ENCODE measurements at regions not wholly inside any gene's neighbourhood (a gene's known extent, or its start where the extent isn't known, plus 50 kb on each side); places are given as distances from the start of the nearest gene placed in this dataset.

DNA sequence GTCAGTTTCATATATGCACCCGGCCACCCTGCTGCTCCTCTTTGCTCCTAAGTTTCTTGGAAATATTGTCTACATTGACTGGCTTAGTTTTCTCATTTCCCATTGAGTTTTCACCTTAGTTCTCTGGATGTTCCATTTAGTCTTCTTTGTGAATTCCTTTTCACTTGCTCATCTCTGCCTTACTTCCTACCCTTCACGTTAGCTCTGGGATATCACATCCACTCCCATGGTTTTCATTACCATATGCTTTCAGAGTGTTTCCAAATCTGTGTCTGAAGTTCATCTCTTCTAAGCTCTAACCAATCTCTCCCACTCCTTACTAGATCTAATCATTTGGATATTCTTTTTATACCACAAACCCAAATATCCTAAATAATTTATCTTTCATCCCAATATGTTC is 226.4 kb downstream of the FAM76B start:
- H3K4me3 ChIP-seq (ENCODE audit: low read length): no peak overlapping the region
- no peaks in the 10 kb centered on the region for H3K27me3 ChIP-seq (ENCODE audit: control insufficient read depth, insufficient read depth)
- no peak overlapping the region for H3K27ac ChIP-seq (ENCODE audit: low read length)
- no peaks in the 10 kb centered on the region for H3K9me3 ChIP-seq (ENCODE audit: control insufficient read depth, low read length)
- no peaks in the 10 kb centered on the region for H3K4me1 ChIP-seq (ENCODE audit: control insufficient read depth, insufficient read depth, low read length)
- DNase-seq (no peak), ATAC-seq (no peak)
- intact Hi-C loops (cut with DNase I): no loop called here
- WGBS: 78% methylated on average over 2 of the region's 2 CpGs

DNA sequence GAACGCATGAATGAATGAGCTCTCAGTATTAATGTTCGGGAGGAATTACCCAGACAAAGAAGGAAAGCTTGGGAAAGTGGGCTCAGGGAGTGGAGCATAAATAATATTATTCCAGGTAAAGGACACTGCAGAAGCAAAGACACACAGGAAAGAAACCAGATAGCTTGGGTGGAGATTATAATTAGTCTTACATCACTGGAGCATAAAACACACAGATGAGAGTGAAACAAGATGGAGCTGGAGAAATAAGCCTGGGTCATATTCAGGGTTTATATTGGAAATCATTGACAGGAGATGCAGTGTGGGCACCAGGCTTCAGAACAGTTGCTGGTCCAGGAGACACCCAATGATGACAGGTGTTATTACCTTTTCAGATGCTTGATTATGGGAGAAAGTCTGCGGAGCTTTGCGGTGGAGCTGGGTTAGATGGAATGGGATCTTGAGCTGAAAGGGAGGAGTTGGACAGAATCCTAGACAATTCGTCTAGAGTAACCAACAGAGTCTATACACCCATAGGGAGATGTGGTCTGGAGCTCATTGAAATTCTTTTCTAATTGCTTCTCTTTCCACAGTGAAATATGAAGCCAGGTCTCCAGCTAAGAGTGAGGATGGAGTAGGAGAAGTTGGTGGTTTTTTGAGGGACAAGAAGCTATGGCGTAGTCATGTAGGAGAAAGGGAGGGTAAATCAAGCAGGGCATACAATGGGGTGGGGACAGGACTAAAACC is 227.2 kb downstream of the FAM76B start:
- Histone ChIP-seq H3K27me3 (ENCODE audit: control insufficient read depth, insufficient read depth) (no peaks in the 10 kb centered on the region), H3K9me3 (ENCODE audit: control insufficient read depth, low read length) (no peaks in the 10 kb centered on the region), H3K4me1 (ENCODE audit: control insufficient read depth, insufficient read depth, low read length) (no peaks in the 10 kb centered on the region), H3K4me3 (ENCODE audit: low read length) (no peak overlapping the region), H3K27ac (ENCODE audit: low read length) (no peak overlapping the region)
- intact Hi-C loops (cut with DNase I): no loop called here
- 90% methylated on average over 6 of the region's 6 CpGs for WGBS
- ATAC-seq: no peak
- DNase-seq: no peak

DNA sequence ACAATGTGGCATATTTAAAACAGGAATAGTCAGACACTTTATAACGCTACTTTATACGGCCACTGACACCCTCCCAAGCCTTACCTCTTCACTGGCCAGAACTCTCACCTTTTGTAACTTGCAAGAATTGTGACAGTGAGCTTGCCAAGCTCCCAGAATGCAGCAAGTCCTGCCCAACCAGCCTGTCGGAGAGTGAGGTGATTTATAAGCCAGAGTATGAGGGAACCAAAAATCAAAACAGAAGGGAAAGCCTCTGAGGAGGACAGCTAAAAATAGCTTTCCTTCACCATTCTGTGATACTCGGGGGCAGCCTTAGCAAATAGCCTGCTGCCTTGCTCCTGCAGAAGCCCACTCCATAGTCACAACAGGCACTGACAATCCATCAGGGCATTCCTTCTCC is 229.7 kb downstream of the FAM76B start:
- Histone ChIP-seq H3K27me3 (ENCODE audit: control insufficient read depth, insufficient read depth) (no peaks in the 10 kb centered on the region), H3K4me3 (ENCODE audit: low read length) (no peak overlapping the region), H3K9me3 (ENCODE audit: control insufficient read depth, low read length) (no peaks in the 10 kb centered on the region), H3K4me1 (ENCODE audit: control insufficient read depth, insufficient read depth, low read length) (no peaks in the 10 kb centered on the region), H3K27ac (ENCODE audit: low read length) (no peak overlapping the region)
- WGBS: 42% methylated on average over 4 of the region's 4 CpGs
- ATAC-seq (peak in 1 of 2 donors; percentile 26), DNase-seq (no peak)
- intact Hi-C loops (cut with DNase I): no loop called here

DNA sequence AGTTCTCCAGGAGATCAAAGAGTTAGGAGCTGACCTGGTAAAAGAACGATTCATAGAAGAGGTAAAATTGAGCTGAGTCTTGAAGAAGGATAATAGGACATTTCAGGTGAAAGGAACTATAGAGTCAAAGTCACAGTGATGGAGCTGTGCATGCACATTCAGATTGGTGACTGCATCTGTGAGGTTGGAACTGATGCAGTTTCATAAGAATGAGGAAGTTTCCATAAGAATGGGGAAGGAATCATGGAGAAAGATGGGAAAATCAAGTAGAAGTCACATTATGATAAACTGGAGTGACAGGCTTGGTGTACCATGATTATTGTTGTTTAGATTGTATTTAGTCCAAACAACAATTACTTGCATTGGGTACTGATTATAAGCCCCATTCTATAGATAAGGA is 232.2 kb downstream of the FAM76B start:
- no peak overlapping the region for H3K4me3 ChIP-seq (ENCODE audit: low read length)
- DNase-seq (no peak), ATAC-seq (no peak)
- H3K27me3 ChIP-seq (ENCODE audit: control insufficient read depth, insufficient read depth): no peaks in the 10 kb centered on the region
- no peaks in the 10 kb centered on the region for H3K9me3 ChIP-seq (ENCODE audit: control insufficient read depth, low read length)
- no peaks in the 10 kb centered on the region for H3K4me1 ChIP-seq (ENCODE audit: control insufficient read depth, insufficient read depth, low read length)
- intact Hi-C loops (cut with DNase I): no loop called here
- 63% methylated on average over 1 of the region's 1 CpG for WGBS
- no peak overlapping the region for H3K27ac ChIP-seq (ENCODE audit: low read length)

DNA sequence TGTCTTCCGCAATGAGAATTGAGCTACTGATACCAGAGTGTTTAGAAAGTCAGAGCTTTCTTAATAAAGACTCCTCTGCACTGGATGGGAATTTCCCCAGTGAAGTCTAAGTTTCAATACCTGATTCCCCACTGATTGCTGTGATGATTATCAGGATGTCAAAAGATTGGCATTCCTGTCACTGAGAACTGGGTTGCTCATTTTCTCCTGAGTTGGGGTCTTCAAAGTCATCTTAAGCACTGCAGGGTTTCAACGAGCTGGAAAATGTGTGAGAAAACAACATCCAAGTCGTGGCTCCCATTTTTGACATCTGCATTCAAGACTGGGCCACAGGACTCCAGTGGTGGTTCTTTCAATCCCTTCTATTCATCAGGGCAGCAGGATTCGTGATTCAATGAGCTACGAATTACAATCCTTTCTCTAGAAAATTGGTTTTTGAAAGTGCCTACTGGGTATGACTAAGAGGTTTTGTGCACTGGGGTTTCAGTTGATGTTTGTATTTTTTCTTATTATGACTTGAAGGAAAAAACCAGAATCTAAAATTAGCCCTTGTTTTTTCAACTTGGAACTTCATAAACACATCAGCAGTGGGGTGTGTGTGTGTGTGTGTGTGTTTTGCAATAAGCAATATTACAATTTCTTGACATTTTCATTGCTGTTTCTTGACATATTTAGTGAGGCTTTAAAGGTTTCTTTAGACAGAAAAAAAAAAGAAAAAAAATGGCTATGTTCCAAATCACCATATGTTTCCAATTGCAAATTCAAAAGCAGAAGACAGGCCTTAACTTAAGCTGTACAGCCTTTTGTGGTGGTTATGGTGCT is 233.0 kb downstream of the FAM76B start:
- WGBS: 59% methylated on average over 5 of the region's 5 CpGs
- Histone ChIP-seq H3K27ac (ENCODE audit: low read length) (no peak overlapping the region), H3K9me3 (ENCODE audit: control insufficient read depth, low read length) (no peaks in the 10 kb centered on the region), H3K27me3 (ENCODE audit: control insufficient read depth, insufficient read depth) (no peaks in the 10 kb centered on the region), H3K4me3 (ENCODE audit: low read length) (no peak overlapping the region), H3K4me1 (ENCODE audit: control insufficient read depth, insufficient read depth, low read length) (no peaks in the 10 kb centered on the region)
- no peak for DNase-seq
- intact Hi-C loops (cut with DNase I): no loop called here
- ATAC-seq: no peak

DNA sequence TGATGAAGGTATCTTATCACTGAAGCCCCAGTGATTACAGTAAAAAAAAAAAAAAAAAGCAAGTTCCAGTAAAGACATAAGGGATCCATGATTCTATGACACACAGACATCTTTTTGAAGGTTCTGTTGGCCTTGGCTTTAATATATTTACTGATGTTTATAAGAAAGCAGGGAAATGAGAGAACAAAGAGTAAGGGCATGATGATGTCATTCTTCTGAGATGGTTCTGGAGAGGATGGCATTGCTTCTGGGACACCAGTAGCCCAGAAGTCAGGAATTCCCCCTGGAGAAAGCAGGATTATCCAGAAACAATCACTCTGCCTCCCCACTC is 233.6 kb downstream of the FAM76B start:
- no peaks in the 10 kb centered on the region for H3K4me1 ChIP-seq (ENCODE audit: control insufficient read depth, insufficient read depth, low read length)
- ATAC-seq: no peak
- no peak overlapping the region for H3K27ac ChIP-seq (ENCODE audit: low read length)
- no peaks in the 10 kb centered on the region for H3K9me3 ChIP-seq (ENCODE audit: control insufficient read depth, low read length)
- no peaks in the 10 kb centered on the region for H3K27me3 ChIP-seq (ENCODE audit: control insufficient read depth, insufficient read depth)
- intact Hi-C loops (cut with DNase I): no loop called here
- no peak overlapping the region for H3K4me3 ChIP-seq (ENCODE audit: low read length)
- no peak for DNase-seq

DNA sequence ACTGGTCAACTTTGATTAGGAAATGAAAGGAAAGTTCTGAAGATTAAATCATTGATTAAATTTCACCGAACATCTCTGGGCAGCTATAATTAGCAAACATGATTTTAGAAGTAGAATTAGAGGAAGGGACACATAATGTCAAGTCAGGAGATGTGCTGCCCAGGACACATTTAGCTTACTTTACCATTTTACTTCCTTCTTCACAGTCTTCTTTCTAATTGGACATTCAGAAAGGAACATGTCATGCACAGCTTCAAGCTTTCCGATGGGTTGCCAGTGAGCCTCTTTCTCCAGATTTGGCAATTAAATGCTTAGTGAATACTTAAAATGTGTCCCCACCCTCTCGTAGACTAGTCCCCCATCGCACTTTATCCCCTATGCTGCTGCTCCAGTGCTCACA is 234.7 kb downstream of the FAM76B start:
- Histone ChIP-seq H3K4me3 (ENCODE audit: low read length) (no peak overlapping the region), H3K27ac (ENCODE audit: low read length) (no peak overlapping the region), H3K27me3 (ENCODE audit: control insufficient read depth, insufficient read depth) (no peaks in the 10 kb centered on the region), H3K9me3 (ENCODE audit: control insufficient read depth, low read length) (no peaks in the 10 kb centered on the region), H3K4me1 (ENCODE audit: control insufficient read depth, insufficient read depth, low read length) (no peaks in the 10 kb centered on the region)
- intact Hi-C loops (cut with DNase I): no loop called here
- WGBS: 77% methylated on average over 4 of the region's 4 CpGs
- ATAC-seq: no peak
- no peak for DNase-seq

DNA sequence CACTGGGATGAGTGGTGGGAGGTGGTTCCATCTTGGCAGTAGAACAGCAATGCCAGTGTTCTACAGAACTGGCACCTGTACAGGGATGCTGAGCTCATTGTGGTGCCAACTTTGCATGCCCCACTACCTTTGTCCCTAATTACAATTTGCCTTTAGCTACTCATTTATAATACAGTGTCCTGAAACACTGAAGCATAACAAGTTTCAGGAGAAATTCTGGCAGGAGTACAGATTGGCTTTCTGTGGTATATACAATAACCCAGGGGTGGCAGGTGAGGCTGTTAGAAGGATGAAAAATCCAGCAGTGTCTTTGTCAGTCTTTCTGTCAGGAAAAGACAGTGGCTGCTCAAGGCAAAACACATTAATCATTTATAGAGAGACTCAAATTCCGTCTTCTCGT is 240.3 kb downstream of the FAM76B start:
- DNase-seq (no peak), ATAC-seq (no peak)
- intact Hi-C loops (cut with DNase I): no loop called here
- no peaks in the 10 kb centered on the region for H3K27me3 ChIP-seq (ENCODE audit: control insufficient read depth, insufficient read depth)
- H3K4me3 ChIP-seq (ENCODE audit: low read length): no peak overlapping the region
- no peaks in the 10 kb centered on the region for H3K9me3 ChIP-seq (ENCODE audit: control insufficient read depth, low read length)
- no peaks in the 10 kb centered on the region for H3K4me1 ChIP-seq (ENCODE audit: control insufficient read depth, insufficient read depth, low read length)
- no peak overlapping the region for H3K27ac ChIP-seq (ENCODE audit: low read length)
- WGBS: 93% methylated on average over 2 of the region's 2 CpGs

DNA sequence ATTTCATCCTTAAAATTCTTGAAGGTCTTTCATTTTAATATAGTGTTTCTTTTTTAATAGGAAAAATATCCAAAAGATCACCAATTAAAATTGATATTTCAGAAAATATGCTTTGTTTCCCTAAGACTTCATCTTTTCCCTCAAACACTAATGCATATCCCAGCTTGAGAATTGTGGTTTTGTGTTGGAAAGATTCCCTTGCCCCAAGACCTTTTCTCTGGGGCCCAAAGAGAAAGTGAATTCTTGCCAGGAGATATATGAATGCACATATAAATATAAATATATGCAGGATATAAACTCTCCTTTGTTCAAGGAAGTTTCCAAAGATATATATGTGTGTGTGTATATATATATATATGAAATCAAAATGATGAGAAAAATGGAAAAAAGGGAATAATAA is 241.2 kb downstream of the FAM76B start:
- H3K27ac ChIP-seq (ENCODE audit: low read length): no peak overlapping the region
- H3K4me1 ChIP-seq (ENCODE audit: control insufficient read depth, insufficient read depth, low read length): no peaks in the 10 kb centered on the region
- no peaks in the 10 kb centered on the region for H3K27me3 ChIP-seq (ENCODE audit: control insufficient read depth, insufficient read depth)
- H3K9me3 ChIP-seq (ENCODE audit: control insufficient read depth, low read length): no peaks in the 10 kb centered on the region
- H3K4me3 ChIP-seq (ENCODE audit: low read length): no peak overlapping the region
- DNase-seq: no peak
- ATAC-seq: no peak
- intact Hi-C loops (cut with DNase I): no loop called here

DNA sequence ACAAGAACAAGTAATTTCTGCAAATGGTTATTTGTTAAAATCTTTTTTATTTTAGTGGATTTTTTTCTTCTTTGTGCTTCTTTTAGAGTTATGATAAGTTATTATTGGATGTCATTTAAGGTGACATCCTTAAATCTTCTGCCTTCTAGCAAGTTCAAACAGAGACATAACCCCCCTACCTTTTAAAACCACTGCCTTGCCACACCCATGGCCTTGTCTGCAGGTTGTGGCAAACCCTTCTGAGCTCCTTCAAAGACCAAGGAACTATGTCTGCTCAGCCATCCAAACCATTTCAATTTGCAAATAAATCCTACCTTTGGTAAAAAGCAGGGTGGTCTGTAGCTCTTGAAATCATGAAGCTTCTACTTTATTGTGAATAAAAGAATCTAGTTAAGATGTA is 241.6 kb downstream of the FAM76B start:
- no peak for ATAC-seq
- Histone ChIP-seq H3K27ac (ENCODE audit: low read length) (no peak overlapping the region), H3K4me1 (ENCODE audit: control insufficient read depth, insufficient read depth, low read length) (no peaks in the 10 kb centered on the region), H3K4me3 (ENCODE audit: low read length) (no peak overlapping the region), H3K9me3 (ENCODE audit: control insufficient read depth, low read length) (no peaks in the 10 kb centered on the region), H3K27me3 (ENCODE audit: control insufficient read depth, insufficient read depth) (no peaks in the 10 kb centered on the region)
- intact Hi-C loops (cut with DNase I): no loop called here
- no peak for DNase-seq

DNA sequence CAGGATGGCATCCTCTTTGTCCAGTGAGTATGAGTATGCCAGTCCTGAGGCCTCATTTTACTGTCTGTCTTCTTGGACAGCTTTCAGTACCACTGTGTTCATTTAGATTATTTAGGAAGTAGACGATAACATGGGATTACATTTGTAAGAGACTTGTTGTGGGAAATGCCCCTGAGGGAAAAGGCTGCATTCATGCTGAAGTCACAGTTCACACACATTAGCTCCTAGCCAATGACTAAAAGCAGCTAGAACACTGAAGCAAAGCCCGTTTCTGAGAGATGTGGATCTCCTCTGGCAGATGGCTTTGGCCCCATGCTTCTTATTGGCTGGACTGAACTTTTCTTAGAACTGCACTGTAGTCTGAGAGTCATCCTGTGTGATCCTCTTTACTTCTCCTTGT is 242.4 kb downstream of the FAM76B start:
- intact Hi-C loops (cut with DNase I): no loop called here
- H3K27ac ChIP-seq (ENCODE audit: low read length): no peak overlapping the region
- H3K9me3 ChIP-seq (ENCODE audit: control insufficient read depth, low read length): no peaks in the 10 kb centered on the region
- no peaks in the 10 kb centered on the region for H3K27me3 ChIP-seq (ENCODE audit: control insufficient read depth, insufficient read depth)
- WGBS: 52% methylated on average over 2 of the region's 2 CpGs
- DNase-seq: no peak
- H3K4me3 ChIP-seq (ENCODE audit: low read length): no peak overlapping the region
- H3K4me1 ChIP-seq (ENCODE audit: control insufficient read depth, insufficient read depth, low read length): no peaks in the 10 kb centered on the region
- peak; percentile 22 to 23 for ATAC-seq
